ENCODE measurements at regions not wholly inside any gene's neighbourhood (a gene's known extent, or its start where the extent isn't known, plus 50 kb on each side); places are given as distances from the start of the nearest gene placed in this dataset.
"Not testable (repeated sequence)": the region's sequence is repeated elsewhere in the genome, so short reads cannot be mapped to it uniquely, and the experiment has no call there.

DNA sequence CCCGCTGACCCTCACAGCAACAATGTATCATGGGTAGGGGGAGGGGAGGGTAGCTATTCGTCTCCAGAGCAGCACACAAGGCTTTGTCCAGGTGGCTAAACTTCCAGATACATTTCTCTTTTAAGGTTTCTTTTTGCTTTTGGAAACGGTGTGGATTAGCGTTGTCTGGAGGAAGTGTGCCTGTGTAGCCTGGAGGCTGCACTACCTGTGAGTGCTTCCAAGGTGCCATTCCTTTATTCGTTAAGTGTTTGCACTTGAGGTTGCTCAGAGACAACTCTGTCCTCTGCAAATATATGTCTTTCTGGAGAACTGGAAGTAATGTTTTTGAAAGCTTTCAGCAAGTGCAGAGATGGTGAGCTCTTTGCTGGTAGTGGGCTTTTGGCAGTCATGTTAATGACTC, 53.1 kb downstream of the HSFY1 start:
- H3K4me1 ChIP-seq; H3K27me3 ChIP-seq; H3K4me3 ChIP-seq; intact Hi-C loops (cut with DNase I; ENCODE audit: low total_unique reads); H3K36me3 ChIP-seq; H3K27ac ChIP-seq; DNase-seq; H3K9me3 ChIP-seq: not testable (repeated sequence)
- no CpG with 5 or more reads among the region's 5 CpGs for WGBS, 5 donors

DNA sequence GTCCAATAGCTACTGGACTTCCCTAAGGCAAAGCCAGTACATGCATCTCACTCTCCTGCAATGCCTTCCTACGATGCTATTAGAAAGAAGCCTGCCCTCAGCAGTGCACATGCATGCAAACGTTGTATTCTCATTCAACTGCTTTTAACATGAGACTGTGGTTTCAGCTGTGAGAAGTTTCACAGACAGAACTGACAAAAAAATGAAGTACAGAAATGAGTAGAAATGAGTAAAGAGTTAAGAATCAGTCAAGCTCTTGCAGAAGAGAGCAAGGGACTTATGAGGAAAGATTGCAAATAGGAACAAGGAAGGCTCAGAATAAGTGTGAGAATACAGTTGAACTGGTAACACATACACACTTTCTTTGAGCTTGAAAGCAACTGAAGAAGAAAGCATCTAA, 54.8 kb downstream of the HSFY1 start:
- WGBS, 5 donors = no CpG with 5 or more reads among the region's 2 CpGs
- H3K36me3 ChIP-seq; H3K27ac ChIP-seq; H3K9me3 ChIP-seq; H3K4me1 ChIP-seq; H3K4me3 ChIP-seq; intact Hi-C loops (cut with DNase I; ENCODE audit: low total_unique reads); H3K27me3 ChIP-seq; DNase-seq: not testable (repeated sequence)

DNA sequence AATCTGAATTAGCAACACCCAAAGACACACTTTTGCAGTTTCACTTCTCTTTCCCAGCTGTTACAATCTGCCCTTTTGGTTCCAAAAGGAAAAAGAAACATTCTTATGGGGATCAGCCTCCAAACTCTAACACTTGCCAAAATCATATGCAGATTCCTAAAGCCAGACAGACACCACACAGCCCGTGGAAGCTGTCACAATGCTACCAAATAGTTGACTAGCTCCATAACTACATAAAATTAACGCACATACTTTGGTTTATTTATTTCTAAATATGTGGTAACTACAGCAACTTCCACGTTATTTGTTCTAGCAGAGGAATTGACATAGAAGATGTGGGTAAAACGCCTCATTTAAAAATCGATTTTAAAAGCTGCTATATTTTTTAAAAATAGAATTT, 59.7 kb downstream of the HSFY1 start:
- intact Hi-C loops (cut with DNase I; ENCODE audit: low total_unique reads) = not testable (repeated sequence)
- no CpG with 5 or more reads among the region's 5 CpGs for WGBS, 5 donors

DNA sequence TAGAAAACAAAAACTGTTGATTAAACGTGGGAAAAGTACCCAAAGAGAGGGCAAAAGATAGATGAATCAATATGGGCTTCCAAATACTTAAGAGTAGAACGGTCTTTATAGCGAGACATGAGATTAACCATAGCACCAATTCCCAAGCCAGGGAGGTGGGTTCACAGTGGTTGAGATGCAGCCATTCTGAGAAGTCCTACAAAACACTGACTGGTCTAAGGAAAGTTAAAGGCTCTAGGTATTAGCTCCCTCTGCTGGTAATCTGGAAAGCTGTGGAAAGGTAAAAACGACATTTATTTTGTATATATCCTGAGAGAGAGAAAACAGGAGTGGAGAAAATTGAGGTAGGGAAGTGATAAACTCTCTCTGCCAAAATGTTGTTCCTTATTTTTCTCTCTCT, 61.7 kb downstream of the HSFY1 start:
- H3K9me3 ChIP-seq; H3K27me3 ChIP-seq; intact Hi-C loops (cut with DNase I; ENCODE audit: low total_unique reads); H3K4me1 ChIP-seq; H3K36me3 ChIP-seq; DNase-seq; H3K27ac ChIP-seq; H3K4me3 ChIP-seq: not testable (repeated sequence)
- WGBS, 5 donors = no CpG with 5 or more reads among the region's 4 CpGs

More for the DNA sequence above, 59.7 kb downstream of the HSFY1 start:
- not testable (repeated sequence) for H3K9me3 ChIP-seq, H3K36me3 ChIP-seq, H3K27ac ChIP-seq, H3K4me3 ChIP-seq, DNase-seq, H3K27me3 ChIP-seq, H3K4me1 ChIP-seq

DNA sequence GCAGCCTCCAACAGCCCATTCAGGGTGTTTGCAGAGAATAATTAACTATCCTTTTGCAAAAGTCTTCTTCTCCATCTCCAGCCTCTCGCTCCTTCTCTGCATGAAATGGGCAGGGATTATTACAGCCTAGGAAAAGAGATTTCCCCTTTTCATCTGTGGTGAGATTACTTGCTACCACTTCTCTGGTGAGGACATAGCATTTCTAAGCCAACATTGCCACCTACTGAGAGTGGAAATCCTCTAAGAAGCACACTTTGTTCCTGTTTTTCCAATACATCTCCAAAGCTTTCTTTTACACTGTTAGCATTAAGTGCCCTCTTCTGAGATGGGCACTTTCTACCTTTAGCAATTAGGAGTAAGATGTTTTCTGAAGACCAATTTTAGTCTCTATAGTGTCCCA, 69.3 kb downstream of the HSFY1 start:
- H3K9me3 ChIP-seq; H3K27ac ChIP-seq; H3K36me3 ChIP-seq; H3K4me1 ChIP-seq; H3K27me3 ChIP-seq; intact Hi-C loops (cut with DNase I; ENCODE audit: low total_unique reads); H3K4me3 ChIP-seq; DNase-seq: not testable (repeated sequence)
- no CpG with 5 or more reads among the region's 1 CpG for WGBS, 5 donors

DNA sequence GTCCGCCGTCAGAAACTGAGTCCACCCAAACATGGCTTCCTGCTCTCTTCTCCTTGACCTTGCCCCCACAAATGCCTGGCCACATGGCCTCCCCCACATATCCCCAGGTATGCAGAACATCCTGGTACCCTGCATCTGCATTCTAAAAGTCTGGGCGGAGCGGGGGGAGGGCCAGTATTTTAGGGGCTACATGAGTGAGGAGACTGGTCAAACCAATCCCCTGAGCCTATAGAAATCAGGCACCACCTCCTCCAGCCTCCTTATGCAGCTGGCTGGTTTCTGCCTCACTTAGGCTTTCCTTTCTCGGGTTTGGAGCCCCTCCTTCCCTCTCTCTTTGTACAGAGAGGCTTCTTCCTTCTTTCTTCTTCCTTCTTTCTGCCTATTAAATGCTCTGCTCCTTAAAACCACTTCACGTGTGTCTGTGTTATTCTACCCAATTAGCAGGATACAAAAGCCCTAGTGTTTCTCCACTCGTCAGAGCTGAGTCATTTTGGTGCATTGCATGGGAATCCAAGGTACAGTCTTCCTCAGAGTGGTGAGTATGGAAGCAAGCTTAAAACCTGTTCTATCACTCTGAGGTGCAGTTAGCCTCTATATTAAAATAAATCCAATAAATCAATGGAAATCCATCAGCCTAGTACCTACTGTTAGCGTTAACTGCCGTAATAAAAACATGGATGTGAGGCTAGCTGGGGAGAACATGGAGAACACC, 83.4 kb downstream of the HSFY1 start:
- H3K4me1 ChIP-seq; H3K36me3 ChIP-seq; H3K9me3 ChIP-seq; intact Hi-C loops (cut with DNase I; ENCODE audit: low total_unique reads); H3K27me3 ChIP-seq; H3K4me3 ChIP-seq; H3K27ac ChIP-seq; DNase-seq: not testable (repeated sequence)
- no CpG with 5 or more reads among the region's 9 CpGs for WGBS, 5 donors

DNA sequence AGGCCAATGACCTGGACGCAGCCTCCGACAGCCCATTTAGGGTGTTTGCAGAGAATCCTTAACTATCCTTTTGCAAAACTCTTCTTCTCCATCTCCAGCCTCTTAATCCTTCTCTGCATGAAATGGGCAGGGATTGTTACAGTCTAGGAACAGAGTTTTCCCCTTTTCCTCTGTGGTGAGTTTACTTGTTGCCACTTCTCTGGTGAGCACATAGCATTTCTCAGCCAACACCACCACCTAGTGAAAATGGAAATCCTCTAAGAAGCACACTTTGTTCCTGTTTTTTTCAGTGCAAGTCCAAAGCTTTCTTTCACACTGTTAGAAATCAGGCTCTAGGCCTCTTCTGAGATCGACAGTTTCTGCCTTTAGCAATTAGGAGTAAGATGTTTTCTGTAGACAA, 84.1 kb downstream of the HSFY1 start:
- H3K4me3 ChIP-seq; H3K27ac ChIP-seq; DNase-seq; intact Hi-C loops (cut with DNase I; ENCODE audit: low total_unique reads); H3K36me3 ChIP-seq; H3K4me1 ChIP-seq; H3K9me3 ChIP-seq; H3K27me3 ChIP-seq: not testable (repeated sequence)
- no CpG with 5 or more reads among the region's 3 CpGs for WGBS, 5 donors

DNA sequence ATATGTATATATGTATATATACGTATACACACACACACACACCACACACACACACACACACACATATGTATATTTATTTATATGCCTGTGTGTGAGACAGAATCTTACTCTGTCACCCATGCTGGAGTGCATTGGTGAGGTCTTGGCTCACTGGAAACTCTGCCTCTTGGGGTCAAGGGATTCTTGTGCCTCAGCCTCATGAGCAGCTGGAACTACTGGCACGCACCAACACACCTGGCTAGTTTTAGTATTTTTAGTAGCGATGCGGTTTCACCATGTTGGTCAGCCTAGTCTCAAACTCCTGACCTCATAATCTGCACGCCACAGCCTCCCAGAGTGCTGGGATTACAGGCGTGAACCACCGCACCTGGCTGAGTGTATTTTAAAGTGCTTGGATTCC, 85.1 kb downstream of the HSFY1 start:
- WGBS, 5 donors = no CpG with 5 or more reads among the region's 7 CpGs
- intact Hi-C loops (cut with DNase I; ENCODE audit: low total_unique reads) = not testable (repeated sequence)

DNA sequence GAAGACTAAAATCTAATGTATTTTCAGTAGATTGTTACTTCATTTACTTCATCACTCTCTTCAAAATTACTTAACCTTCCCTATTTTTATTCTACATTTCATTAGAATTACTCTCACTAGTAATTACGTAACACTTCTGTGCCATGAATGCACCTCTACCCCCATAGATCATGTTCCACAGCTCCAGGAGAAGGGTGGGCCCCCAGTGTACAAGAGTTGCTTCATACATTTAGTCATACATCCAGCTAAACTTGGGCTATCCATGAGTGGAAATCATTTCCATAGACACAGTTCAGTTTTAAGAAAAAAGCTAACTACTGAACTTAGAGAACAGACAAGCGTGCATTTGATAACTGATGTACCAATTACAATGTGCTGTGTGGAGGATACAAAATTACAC, 104.2 kb downstream of the HSFY1 start:
- DNase-seq = no peak

More for the DNA sequence above, 85.1 kb downstream of the HSFY1 start:
- not testable (repeated sequence) for H3K4me1 ChIP-seq, H3K36me3 ChIP-seq, DNase-seq, H3K4me3 ChIP-seq, H3K9me3 ChIP-seq, H3K27ac ChIP-seq, H3K27me3 ChIP-seq

More for the DNA sequence above, 104.2 kb downstream of the HSFY1 start:
- TF ChIP-seq, protein P1, sequence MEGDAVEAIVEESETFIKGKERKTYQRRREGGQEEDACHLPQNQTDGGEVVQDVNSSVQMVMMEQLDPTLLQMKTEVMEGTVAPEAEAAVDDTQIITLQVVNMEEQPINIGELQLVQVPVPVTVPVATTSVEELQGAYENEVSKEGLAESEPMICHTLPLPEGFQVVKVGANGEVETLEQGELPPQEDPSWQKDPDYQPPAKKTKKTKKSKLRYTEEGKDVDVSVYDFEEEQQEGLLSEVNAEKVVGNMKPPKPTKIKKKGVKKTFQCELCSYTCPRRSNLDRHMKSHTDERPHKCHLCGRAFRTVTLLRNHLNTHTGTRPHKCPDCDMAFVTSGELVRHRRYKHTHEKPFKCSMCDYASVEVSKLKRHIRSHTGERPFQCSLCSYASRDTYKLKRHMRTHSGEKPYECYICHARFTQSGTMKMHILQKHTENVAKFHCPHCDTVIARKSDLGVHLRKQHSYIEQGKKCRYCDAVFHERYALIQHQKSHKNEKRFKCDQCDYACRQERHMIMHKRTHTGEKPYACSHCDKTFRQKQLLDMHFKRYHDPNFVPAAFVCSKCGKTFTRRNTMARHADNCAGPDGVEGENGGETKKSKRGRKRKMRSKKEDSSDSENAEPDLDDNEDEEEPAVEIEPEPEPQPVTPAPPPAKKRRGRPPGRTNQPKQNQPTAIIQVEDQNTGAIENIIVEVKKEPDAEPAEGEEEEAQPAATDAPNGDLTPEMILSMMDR (IDR thresholded peaks at IDR 0.05) = no peak
- no peak for TF ChIP-seq EP300 (IDR thresholded peaks at IDR 0.05)
- no peak for TF ChIP-seq POLR2A (IDR thresholded peaks at IDR 0.05)
- TF ChIP-seq POLR2AphosphoS5 (IDR thresholded peaks at IDR 0.05) = no peak
- H3K27ac ChIP-seq = no peak overlapping the region
- H3K9me3 ChIP-seq = no peaks in the 10 kb centered on the region
- no peaks in the 10 kb centered on the region for H3K36me3 ChIP-seq
- H3K4me1 ChIP-seq = no peaks in the 10 kb centered on the region
- H3K4me3 ChIP-seq = no peak overlapping the region
- H3K27me3 ChIP-seq = no peaks in the 10 kb centered on the region
- intact Hi-C loops (cut with DNase I; ENCODE audit: low total_unique reads) = no loop called here
- 96 to 98% (median 96%) methylated on average over 2 of the region's 2 CpGs; no CpG with 5 or more reads in 2 of the 5 donors for WGBS, 5 donors

Measured in stomach (tissue), 8 donors.